ENCODE measurements at regions not wholly inside any gene's neighbourhood (a gene's known extent, or its start where the extent isn't known, plus 50 kb on each side); places are given as distances from the start of the nearest gene placed in this dataset.

- DNase-seq (ENCODE audit: low spot score) (peak; percentile 16), ATAC-seq (ENCODE audit: low read depth) (no peak)
- no peaks in the 10 kb centered on the region for H3K9me3 ChIP-seq (ENCODE audit: severe bottlenecking)
- H3K4me1 ChIP-seq (ENCODE audit: insufficient read depth, poor library complexity, severe bottlenecking) = peaks cover 4% of the 10 kb centered on the region
- H3K4me3 ChIP-seq (ENCODE audit: severe bottlenecking) = no peak overlapping the region
- no peaks in the 10 kb centered on the region for H3K36me3 ChIP-seq (ENCODE audit: low read depth)
- H3K27ac ChIP-seq (ENCODE audit: poor library complexity, severe bottlenecking) = no peak overlapping the region
- no peak for TF ChIP-seq CTCF (IDR thresholded peaks at IDR 0.05; ENCODE audit: poor library complexity, severe bottlenecking)
- no peaks in the 10 kb centered on the region for H3K27me3 ChIP-seq (ENCODE audit: insufficient read depth, poor library complexity, severe bottlenecking)
Measured at GRCh38 chr14:98924046-98924445, 348.0 kb downstream of the BCL11B start.

- H3K27ac ChIP-seq (ENCODE audit: poor library complexity, severe bottlenecking) = no peak overlapping the region
- H3K4me1 ChIP-seq (ENCODE audit: insufficient read depth, poor library complexity, severe bottlenecking) = peaks cover 4% of the 10 kb centered on the region
- H3K9me3 ChIP-seq (ENCODE audit: severe bottlenecking) = no peaks in the 10 kb centered on the region
- H3K27me3 ChIP-seq (ENCODE audit: insufficient read depth, poor library complexity, severe bottlenecking) = no peaks in the 10 kb centered on the region
- TF ChIP-seq CTCF (IDR thresholded peaks at IDR 0.05; ENCODE audit: poor library complexity, severe bottlenecking) = no peak
- H3K36me3 ChIP-seq (ENCODE audit: low read depth) = no peaks in the 10 kb centered on the region
- DNase-seq (ENCODE audit: low spot score) = peak; percentile 18
- no peak overlapping the region for H3K4me3 ChIP-seq (ENCODE audit: severe bottlenecking)
- ATAC-seq (ENCODE audit: low read depth) = no peak
Measured at GRCh38 chr14:98925354-98926040, 346.5 kb downstream of the BCL11B start.

- DNase-seq (ENCODE audit: low spot score) (peak; percentile 57), ATAC-seq (ENCODE audit: low read depth) (no peak)
- H3K4me3 ChIP-seq (ENCODE audit: severe bottlenecking) = no peak overlapping the region
- no peaks in the 10 kb centered on the region for H3K9me3 ChIP-seq (ENCODE audit: severe bottlenecking)
- no peaks in the 10 kb centered on the region for H3K36me3 ChIP-seq (ENCODE audit: low read depth)
- no peak for TF ChIP-seq CTCF (IDR thresholded peaks at IDR 0.05; ENCODE audit: poor library complexity, severe bottlenecking)
- no peaks in the 10 kb centered on the region for H3K27me3 ChIP-seq (ENCODE audit: insufficient read depth, poor library complexity, severe bottlenecking)
- H3K27ac ChIP-seq (ENCODE audit: poor library complexity, severe bottlenecking) = no peak overlapping the region
- H3K4me1 ChIP-seq (ENCODE audit: insufficient read depth, poor library complexity, severe bottlenecking) = peaks cover 4% of the 10 kb centered on the region
Measured at GRCh38 chr14:98926146-98926545, 345.9 kb downstream of the BCL11B start.

GRCh38 chr14:98926801-98927200, 345.2 kb downstream of the BCL11B start:
- Histone ChIP-seq H3K4me1 (ENCODE audit: insufficient read depth, poor library complexity, severe bottlenecking) (peaks cover 4% of the 10 kb centered on the region), H3K27ac (ENCODE audit: poor library complexity, severe bottlenecking) (no peak overlapping the region), H3K27me3 (ENCODE audit: insufficient read depth, poor library complexity, severe bottlenecking) (no peaks in the 10 kb centered on the region), H3K9me3 (ENCODE audit: severe bottlenecking) (no peaks in the 10 kb centered on the region), H3K36me3 (ENCODE audit: low read depth) (no peaks in the 10 kb centered on the region), H3K4me3 (ENCODE audit: severe bottlenecking) (no peak overlapping the region)
- ATAC-seq (ENCODE audit: low read depth) = peak; percentile 78
- peak; percentile 11 for DNase-seq (ENCODE audit: low spot score)
- TF ChIP-seq CTCF (IDR thresholded peaks at IDR 0.05; ENCODE audit: poor library complexity, severe bottlenecking) = no peak

- Histone ChIP-seq H3K4me1 (ENCODE audit: insufficient read depth, poor library complexity, severe bottlenecking) (peaks cover 4% of the 10 kb centered on the region), H3K36me3 (ENCODE audit: low read depth) (no peaks in the 10 kb centered on the region), H3K27me3 (ENCODE audit: insufficient read depth, poor library complexity, severe bottlenecking) (no peaks in the 10 kb centered on the region), H3K9me3 (ENCODE audit: severe bottlenecking) (no peaks in the 10 kb centered on the region), H3K27ac (ENCODE audit: poor library complexity, severe bottlenecking) (no peak overlapping the region), H3K4me3 (ENCODE audit: severe bottlenecking) (no peak overlapping the region)
- ATAC-seq (ENCODE audit: low read depth) = no peak
- TF ChIP-seq CTCF (IDR thresholded peaks at IDR 0.05; ENCODE audit: poor library complexity, severe bottlenecking) = no peak
- peak; percentile 14 for DNase-seq (ENCODE audit: low spot score)
Measured at GRCh38 chr14:98927986-98928385, 344.0 kb downstream of the BCL11B start.

Measured in RWPE2 (cell line).